ENCODE measurements at regions not wholly inside any gene's neighbourhood (a gene's known extent, or its start where the extent isn't known, plus 50 kb on each side); places are given as distances from the start of the nearest gene placed in this dataset.

GRCh38 chr14:86712727-86713126, 1182.8 kb downstream of the FLRT2 start:
- no peak for DNase-seq (ENCODE audit: low spot score)

GRCh38 chr14:86712176-86712575, 1182.2 kb downstream of the FLRT2 start:
- DNase-seq (ENCODE audit: low spot score) = no peak

GRCh38 chr14:86708846-86709339, 1178.9 kb downstream of the FLRT2 start:
- DNase-seq (ENCODE audit: low spot score) = no peak

- DNase-seq (ENCODE audit: low spot score) = no peak
These were observed 1177.1 kb downstream of the FLRT2 start for GRCh38 chr14:86707071-86707470.

- no peak for DNase-seq (ENCODE audit: low spot score)
These were observed 1153.6 kb downstream of the FLRT2 start for GRCh38 chr14:86683561-86683960.

- no peak for DNase-seq (ENCODE audit: low spot score)
These were observed 1145.1 kb downstream of the FLRT2 start for GRCh38 chr14:86675059-86675458.

GRCh38 chr14:86673523-86673969, 1143.6 kb downstream of the FLRT2 start:
- DNase-seq (ENCODE audit: low spot score) = no peak

GRCh38 chr14:86672080-86672479, 1142.1 kb downstream of the FLRT2 start:
- DNase-seq (ENCODE audit: low spot score) = no peak

- DNase-seq (ENCODE audit: low spot score) = no peak
These were observed 1136.0 kb downstream of the FLRT2 start for GRCh38 chr14:86665975-86666374.

GRCh38 chr14:86662334-86662733, 1132.4 kb downstream of the FLRT2 start:
- no peak for DNase-seq (ENCODE audit: low spot score)

- peak; percentile 73 for DNase-seq (ENCODE audit: low spot score)
These were observed 1124.7 kb downstream of the FLRT2 start for GRCh38 chr14:86654558-86655184.

GRCh38 chr14:86652526-86652925, 1122.6 kb downstream of the FLRT2 start:
- no peak for DNase-seq (ENCODE audit: low spot score)

GRCh38 chr14:86646696-86647690, 1117.0 kb downstream of the FLRT2 start:
- DNase-seq (ENCODE audit: low spot score) = peak; percentile 38

GRCh38 chr14:86646125-86646524, 1116.2 kb downstream of the FLRT2 start:
- DNase-seq (ENCODE audit: low spot score) = no peak

GRCh38 chr14:86641310-86641709, 1111.4 kb downstream of the FLRT2 start:
- no peak for DNase-seq (ENCODE audit: low spot score)

GRCh38 chr14:86640288-86640687, 1110.3 kb downstream of the FLRT2 start:
- no peak for DNase-seq (ENCODE audit: low spot score)

- DNase-seq (ENCODE audit: low spot score) = no peak
These were observed 1109.7 kb downstream of the FLRT2 start for GRCh38 chr14:86639666-86640065.

- DNase-seq (ENCODE audit: low spot score) = no peak
These were observed 1109.2 kb downstream of the FLRT2 start for GRCh38 chr14:86639146-86639545.

GRCh38 chr14:86627080-86627479, 1097.1 kb downstream of the FLRT2 start:
- no peak for DNase-seq (ENCODE audit: low spot score)

- no peak for DNase-seq (ENCODE audit: low spot score)
These were observed 1096.6 kb downstream of the FLRT2 start for GRCh38 chr14:86626530-86626929.

GRCh38 chr14:86625637-86626036, 1095.7 kb downstream of the FLRT2 start:
- DNase-seq (ENCODE audit: low spot score) = no peak

GRCh38 chr14:86619726-86620125, 1089.8 kb downstream of the FLRT2 start:
- DNase-seq (ENCODE audit: low spot score) = no peak

GRCh38 chr14:86613786-86614185, 1083.8 kb downstream of the FLRT2 start:
- no peak for DNase-seq (ENCODE audit: low spot score)
